ENCODE measurements at regions not wholly inside any gene's neighbourhood (a gene's known extent, or its start where the extent isn't known, plus 50 kb on each side); places are given as distances from the start of the nearest gene placed in this dataset.

GRCh38 chr21:35294231-35294898, 245.3 kb upstream of the RUNX1 start:
- TF ChIP-seq POU6F1 (CRISPR knock-in tag; IDR thresholded peaks at IDR 0.05; ENCODE audit: borderline replicate concordance, low read depth) = no peak
- TF ChIP-seq CREB5 (CRISPR knock-in tag; IDR thresholded peaks at IDR 0.05; ENCODE audit: low read depth) = no peak
- no peak for TF ChIP-seq ARNTL (CRISPR knock-in tag; IDR thresholded peaks at IDR 0.05; ENCODE audit: borderline replicate concordance, low read depth)
- TF ChIP-seq OSR1 (CRISPR knock-in tag; IDR thresholded peaks at IDR 0.05) = no peak

All from SK-N-SH treated with all-trans-retinoic acid at 6 μM for 48 hours (cell line).